Activated naive CD8-positive, alpha-beta T cell (primary cell): ENCODE measurements at regions not wholly inside any gene's neighbourhood (a gene's known extent, or its start where the extent isn't known, plus 50 kb on each side); places are given as distances from the start of the nearest gene placed in this dataset.

Experiments used
- H3K27ac Mint-ChIP-seq: one replicate; pipeline ENCODE4 v1.8.0; 2021; ENCODE audit warnings: mixed read lengths
- H3K27me3 Mint-ChIP-seq: one replicate; pipeline ENCODE4 v1.8.0; 2021; ENCODE audit warnings: mixed read lengths
- H3K36me3 Mint-ChIP-seq: one replicate; pipeline ENCODE4 v1.8.0; 2021; ENCODE audit warnings: mixed read lengths
- H3K4me1 Mint-ChIP-seq: one replicate; pipeline ENCODE4 v1.8.0; 2021; ENCODE audit warnings: low read depth, mixed read lengths
- H3K4me3 Mint-ChIP-seq: one replicate; pipeline ENCODE4 v1.8.0; 2021; ENCODE audit warnings: mild to moderate bottlenecking, mixed read lengths
- H3K9me3 Mint-ChIP-seq: one replicate; pipeline ENCODE4 v1.8.0; 2021; ENCODE audit warnings: low read depth, mixed read lengths

GRCh38 chr1:115179397-115180079 is 90.2 kb upstream of the TSPAN2 start:
- no peak overlapping the region for H3K4me3 Mint-ChIP-seq
- H3K4me1 Mint-ChIP-seq, result no peaks in the 10 kb centered on the region
- no peaks in the 10 kb centered on the region for H3K9me3 Mint-ChIP-seq
- no peak overlapping the region for H3K27ac Mint-ChIP-seq
- H3K36me3 Mint-ChIP-seq, result no peaks in the 10 kb centered on the region
- H3K27me3 Mint-ChIP-seq, result no peaks in the 10 kb centered on the region

- Mint-ChIP-seq H3K9me3 (no peaks in the 10 kb centered on the region), H3K4me3 (no peak overlapping the region), H3K36me3 (no peaks in the 10 kb centered on the region), H3K27me3 (peaks cover 5% of the 10 kb centered on the region), H3K27ac (no peak overlapping the region), H3K4me1 (no peaks in the 10 kb centered on the region)
Observed at GRCh38 chr1:115176189-115176588, 86.9 kb upstream of the TSPAN2 start.

GRCh38 chr1:115175596-115175995 is 86.3 kb upstream of the TSPAN2 start:
- Mint-ChIP-seq H3K27ac (no peak overlapping the region), H3K27me3 (peaks cover 5% of the 10 kb centered on the region), H3K36me3 (no peaks in the 10 kb centered on the region), H3K4me1 (no peaks in the 10 kb centered on the region), H3K4me3 (no peak overlapping the region), H3K9me3 (no peaks in the 10 kb centered on the region)

GRCh38 chr1:115173151-115173550 is 83.8 kb upstream of the TSPAN2 start:
- Mint-ChIP-seq H3K27me3 (peaks cover 8% of the 10 kb centered on the region), H3K4me3 (no peak overlapping the region), H3K4me1 (no peaks in the 10 kb centered on the region), H3K27ac (no peak overlapping the region), H3K36me3 (no peaks in the 10 kb centered on the region), H3K9me3 (no peaks in the 10 kb centered on the region)

GRCh38 chr1:115172270-115172669 is 83.0 kb upstream of the TSPAN2 start:
- peaks cover 11% of the 10 kb centered on the region for H3K27me3 Mint-ChIP-seq
- H3K4me1 Mint-ChIP-seq, result no peaks in the 10 kb centered on the region
- no peaks in the 10 kb centered on the region for H3K9me3 Mint-ChIP-seq
- H3K36me3 Mint-ChIP-seq, result no peaks in the 10 kb centered on the region
- H3K27ac Mint-ChIP-seq, result no peak overlapping the region
- no peak overlapping the region for H3K4me3 Mint-ChIP-seq

- H3K9me3 Mint-ChIP-seq, result no peaks in the 10 kb centered on the region
- H3K36me3 Mint-ChIP-seq, result no peaks in the 10 kb centered on the region
- H3K4me3 Mint-ChIP-seq, result no peak overlapping the region
- no peaks in the 10 kb centered on the region for H3K4me1 Mint-ChIP-seq
- H3K27me3 Mint-ChIP-seq, result peaks cover 16% of the 10 kb centered on the region
- no peak overlapping the region for H3K27ac Mint-ChIP-seq
Observed at GRCh38 chr1:115170961-115171392, 81.7 kb upstream of the TSPAN2 start.

- H3K27me3 Mint-ChIP-seq, result peaks cover 16% of the 10 kb centered on the region
- no peaks in the 10 kb centered on the region for H3K4me1 Mint-ChIP-seq
- H3K36me3 Mint-ChIP-seq, result no peaks in the 10 kb centered on the region
- H3K9me3 Mint-ChIP-seq, result no peaks in the 10 kb centered on the region
- H3K4me3 Mint-ChIP-seq, result no peak overlapping the region
- no peak overlapping the region for H3K27ac Mint-ChIP-seq
Observed at GRCh38 chr1:115170377-115170776, 81.1 kb upstream of the TSPAN2 start.

GRCh38 chr1:115168026-115168425 is 78.7 kb upstream of the TSPAN2 start:
- Mint-ChIP-seq H3K27ac (no peak overlapping the region), H3K9me3 (no peaks in the 10 kb centered on the region), H3K27me3 (peaks cover 18% of the 10 kb centered on the region), H3K4me3 (no peak overlapping the region), H3K36me3 (no peaks in the 10 kb centered on the region), H3K4me1 (no peaks in the 10 kb centered on the region)

- Mint-ChIP-seq H3K36me3 (no peaks in the 10 kb centered on the region), H3K27me3 (peaks cover 17% of the 10 kb centered on the region), H3K4me3 (no peak overlapping the region), H3K4me1 (no peaks in the 10 kb centered on the region), H3K9me3 (no peaks in the 10 kb centered on the region), H3K27ac (no peak overlapping the region)
Observed at GRCh38 chr1:115166531-115167091, 77.3 kb upstream of the TSPAN2 start.

GRCh38 chr1:115165776-115166175 is 76.5 kb upstream of the TSPAN2 start:
- H3K27me3 Mint-ChIP-seq, result peaks cover 15% of the 10 kb centered on the region
- H3K36me3 Mint-ChIP-seq, result no peaks in the 10 kb centered on the region

GRCh38 chr1:115164940-115165705 is 75.8 kb upstream of the TSPAN2 start:
- no peaks in the 10 kb centered on the region for H3K4me1 Mint-ChIP-seq
- no peak overlapping the region for H3K4me3 Mint-ChIP-seq
- no peaks in the 10 kb centered on the region for H3K9me3 Mint-ChIP-seq
- peaks cover 15% of the 10 kb centered on the region for H3K27me3 Mint-ChIP-seq
- no peaks in the 10 kb centered on the region for H3K36me3 Mint-ChIP-seq
- H3K27ac Mint-ChIP-seq, result no peak overlapping the region

More at GRCh38 chr1:115165776-115166175, 76.5 kb upstream of the TSPAN2 start:
- no peaks in the 10 kb centered on the region for H3K4me1 Mint-ChIP-seq
- no peaks in the 10 kb centered on the region for H3K9me3 Mint-ChIP-seq
- no peak overlapping the region for H3K27ac Mint-ChIP-seq
- H3K4me3 Mint-ChIP-seq, result no peak overlapping the region

- H3K4me3 Mint-ChIP-seq, result no peak overlapping the region
Observed at GRCh38 chr1:115164484-115164883, 75.2 kb upstream of the TSPAN2 start.

GRCh38 chr1:115160728-115161127 is 71.4 kb upstream of the TSPAN2 start:
- H3K27ac Mint-ChIP-seq, result no peak overlapping the region
- H3K9me3 Mint-ChIP-seq, result no peaks in the 10 kb centered on the region
- H3K36me3 Mint-ChIP-seq, result no peaks in the 10 kb centered on the region

More at GRCh38 chr1:115164484-115164883, 75.2 kb upstream of the TSPAN2 start:
- Mint-ChIP-seq H3K36me3 (no peaks in the 10 kb centered on the region), H3K27ac (no peak overlapping the region), H3K4me1 (no peaks in the 10 kb centered on the region), H3K27me3 (peaks cover 13% of the 10 kb centered on the region), H3K9me3 (no peaks in the 10 kb centered on the region)

GRCh38 chr1:115159958-115160357 is 70.7 kb upstream of the TSPAN2 start:
- H3K36me3 Mint-ChIP-seq, result no peaks in the 10 kb centered on the region
- no peaks in the 10 kb centered on the region for H3K9me3 Mint-ChIP-seq
- peaks cover 5% of the 10 kb centered on the region for H3K27me3 Mint-ChIP-seq
- H3K27ac Mint-ChIP-seq, result no peak overlapping the region
- H3K4me1 Mint-ChIP-seq, result no peaks in the 10 kb centered on the region
- no peak overlapping the region for H3K4me3 Mint-ChIP-seq

More at GRCh38 chr1:115160728-115161127, 71.4 kb upstream of the TSPAN2 start:
- H3K27me3 Mint-ChIP-seq, result peaks cover 5% of the 10 kb centered on the region
- H3K4me3 Mint-ChIP-seq, result no peak overlapping the region
- no peaks in the 10 kb centered on the region for H3K4me1 Mint-ChIP-seq

GRCh38 chr1:115158181-115158580 is 68.9 kb upstream of the TSPAN2 start:
- no peak overlapping the region for H3K4me3 Mint-ChIP-seq
- H3K4me1 Mint-ChIP-seq, result no peaks in the 10 kb centered on the region
- H3K27me3 Mint-ChIP-seq, result peaks cover 2% of the 10 kb centered on the region

More at GRCh38 chr1:115158181-115158580, 68.9 kb upstream of the TSPAN2 start:
- Mint-ChIP-seq H3K9me3 (no peaks in the 10 kb centered on the region), H3K36me3 (no peaks in the 10 kb centered on the region), H3K27ac (no peak overlapping the region)
